Heart left ventricle (tissue), 13 donors: ENCODE measurements at regions not wholly inside any gene's neighbourhood (a gene's known extent, or its start where the extent isn't known, plus 50 kb on each side); places are given as distances from the start of the nearest gene placed in this dataset.

Experiments used
- CTCF ChIP-seq, 12 donors: fragments of 200-600 bp; sonication (generic) in 4 of 12; IDR thresholded peaks; one replicate each; pipeline versions ENCODE4 v1.5.0 to v1.8.0; 2018 to 2022; ENCODE audit warnings: antibody characterized with exemption in 12 of 12, mild to moderate bottlenecking in 5 of 12
- POLR2A ChIP-seq, 2 donors: fragments of 450-650 bp; IDR thresholded peaks; one replicate each; pipeline ENCODE4 v1.6.1; 2017; ENCODE audit warnings: antibody characterized with exemption in 2 of 2, mild to moderate bottlenecking in 2 of 2, moderate library complexity in 2 of 2
- donor health status: ischemic (EF 13 %, LVEDD 7.1; RV severe dilation, severe dysfunction).
- donor health status: DM: no; HTN: yes; CAD: no.
- donor health status: DM: no; HTN: no; CAD: no.
- donor health status: ischemic (EF 25% LVEDD 6.9; RV normal size, moderate dysfunction).
- donor health status: ischemic (EF 25% LVEDD 5.7; RV mildly dilated, moderate dysfunction).
- donor health status: ischemic (EF 35%, LVEDD 5.7; RV mildly dilated, moderate dysfunction).
- donor health status: nonischemic (EF 11% LVEDD 7.7; RV severe dilation, severe dysfunction).
- donor health status: DM: yes; HTN: yes; CAD: no.
- donor health status: PGD.
- donor health status: ischemic (EF 29% LVEDD 5.4; RV normal size, mild dysfunction).
- donor health status: nonischemic (EF 23%, LVEDD 6.1; RV moderate dilation, normal function).

- TF ChIP-seq CTCF (IDR thresholded peaks at IDR 0.05) (no peak), POLR2A (IDR thresholded peaks at IDR 0.05) (no peak)
Observed at GRCh38 chr21:23579573-23579972, 2027.7 kb downstream of the MRPL39 start.
